WTC11 (cell line): ENCODE measurements at regions not wholly inside any gene's neighbourhood (a gene's known extent, or its start where the extent isn't known, plus 50 kb on each side); places are given as distances from the start of the nearest gene placed in this dataset.

Source experiments
- ATAC-seq: fragments of 200-7000 bp; cut with Tn5 transposase; 2 replicates; pipeline ENCODE4 v1.10.0; 2021; ENCODE audit warnings: mild to moderate bottlenecking, moderate library complexity
- CTCF ChIA-PET: fragments of 300-600 bp; sonication (Branson Sonifier 250); formaldehyde crosslinking; loops from one replicate; lab custom pipeline; 2021; ENCODE audit warnings: antibody characterized with exemption; lab: Charles Lee
- POLR2A ChIA-PET: fragments of 350-600 bp; sonication (Branson Sonifier 250); formaldehyde crosslinking; loops from one replicate; lab custom pipeline; 2021; ENCODE audit warnings: antibody characterized with exemption; lab: Charles Lee
- DNase-seq: peaks from one replicate; pipeline ENCODE4 v3.0.0; 2021; ENCODE audit warnings: low spot score
- H3K27ac Mint-ChIP-seq: 2 replicates; pipeline ENCODE4 v1.8.0; 2021; ENCODE audit warnings: mixed read lengths
- H3K27me3 Mint-ChIP-seq: 2 replicates; pipeline ENCODE4 v1.8.0; 2021; ENCODE audit warnings: low read depth, mild to moderate bottlenecking, moderate library complexity, mixed read lengths
- H3K36me3 Mint-ChIP-seq: 2 replicates; pipeline ENCODE4 v1.8.0; 2021; ENCODE audit warnings: mixed read lengths
- H3K4me1 Mint-ChIP-seq: 2 replicates; pipeline ENCODE4 v1.8.0; 2022; ENCODE audit warnings: mixed read lengths
- H3K4me3 Mint-ChIP-seq: 2 replicates; pipeline ENCODE4 v1.8.0; 2021; ENCODE audit warnings: mild to moderate bottlenecking, moderate library complexity, mixed read lengths
- H3K9me3 Mint-ChIP-seq: 2 replicates; pipeline ENCODE4 v1.8.0; 2021; ENCODE audit warnings: mixed read lengths
- ELF4 ChIP-seq: sonication (generic); formaldehyde crosslinking; IDR thresholded peaks from 2 replicates; pipeline ENCODE4 v1.8.1; 2022; ENCODE audit warnings: low read depth, mild to moderate bottlenecking, moderate library complexity, missing genetic modification reagents
- ESRRA ChIP-seq: sonication (generic); formaldehyde crosslinking; IDR thresholded peaks from 2 replicates; pipeline ENCODE4 v1.8.1; 2022; ENCODE audit warnings: mild to moderate bottlenecking, missing genetic modification reagents, borderline replicate concordance
- GABPB1 ChIP-seq: sonication (generic); formaldehyde crosslinking; IDR thresholded peaks from 2 replicates; pipeline ENCODE4 v1.8.1; 2023; ENCODE audit warnings: mild to moderate bottlenecking, missing genetic modification reagents
- GRHL2 ChIP-seq: fragments of 250-450 bp; sonication (Bioruptor Pico); IDR thresholded peaks from 2 replicates; pipeline ENCODE4 v1.8.0; 2022; ENCODE audit warnings: mild to moderate bottlenecking, moderate library complexity; ENCODE audit not compliant: insufficient replicate concordance, severe bottlenecking
- MXD4 ChIP-seq: fragments of 250-450 bp; sonication (Bioruptor Pico); IDR thresholded peaks from 2 replicates; pipeline ENCODE4 v1.8.0; 2021; ENCODE audit warnings: mild to moderate bottlenecking, moderate library complexity, borderline replicate concordance
- MYBL2 ChIP-seq: sonication (generic); formaldehyde crosslinking; IDR thresholded peaks from 2 replicates; pipeline ENCODE4 v1.8.1; 2023; ENCODE audit warnings: mild to moderate bottlenecking, moderate library complexity, missing genetic modification reagents
- OVOL2 ChIP-seq: fragments of 250-450 bp; sonication (Bioruptor Pico); IDR thresholded peaks from 2 replicates; pipeline ENCODE4 v1.9.0; 2021; ENCODE audit warnings: mild to moderate bottlenecking, borderline replicate concordance
- ZNF263 ChIP-seq: sonication (generic); formaldehyde crosslinking; IDR thresholded peaks from 2 replicates; pipeline ENCODE4 v1.8.1; 2022; ENCODE audit warnings: low read depth, mild to moderate bottlenecking, moderate library complexity, missing genetic modification reagents
- ZNF317 ChIP-seq: sonication (generic); formaldehyde crosslinking; IDR thresholded peaks from 2 replicates; pipeline ENCODE4 v1.8.1; 2023; ENCODE audit warnings: low read depth, mild to moderate bottlenecking, moderate library complexity, missing genetic modification reagents, borderline replicate concordance
- ZNF396 ChIP-seq: fragments of 250-450 bp; sonication (Bioruptor Pico); IDR thresholded peaks from 2 replicates; pipeline ENCODE4 v1.8.0; 2021; ENCODE audit warnings: mild to moderate bottlenecking, moderate library complexity, borderline replicate concordance
- TF ChIP-seq, protein P1 (sequence below): sonication (generic); formaldehyde crosslinking; IDR thresholded peaks from 2 replicates; pipeline ENCODE4 v1.8.1; 2023; ENCODE audit warnings: mild to moderate bottlenecking, missing genetic modification reagents
- TF ChIP-seq, protein P2 (sequence below): sonication (generic); formaldehyde crosslinking; IDR thresholded peaks from 2 replicates; pipeline ENCODE4 v1.8.1; 2023; ENCODE audit warnings: mild to moderate bottlenecking, missing genetic modification reagents, borderline replicate concordance
- TF ChIP-seq, protein P3 (sequence below): fragments of 250-450 bp; sonication (Bioruptor Pico); IDR thresholded peaks from 2 replicates; pipeline ENCODE4 v1.9.0; 2021; ENCODE audit warnings: mild to moderate bottlenecking
- TF ChIP-seq, protein P4 (sequence below): sonication (generic); formaldehyde crosslinking; IDR thresholded peaks from 2 replicates; pipeline ENCODE4 v1.8.1; 2023; ENCODE audit warnings: mild to moderate bottlenecking, missing genetic modification reagents
- TF ChIP-seq, protein P5 (sequence below): sonication (generic); formaldehyde crosslinking; IDR thresholded peaks from 2 replicates; pipeline ENCODE4 v1.8.1; 2022; ENCODE audit warnings: mild to moderate bottlenecking, missing genetic modification reagents, moderate library complexity, borderline replicate concordance
- TF ChIP-seq, protein P6 (sequence below): sonication (generic); formaldehyde crosslinking; conservative IDR thresholded peaks from 2 replicates; pipeline ENCODE4 v1.8.1; 2023; ENCODE audit warnings: mild to moderate bottlenecking, low read depth, missing genetic modification reagents, moderate library complexity
- TF ChIP-seq, protein P7 (sequence below): fragments of 250-450 bp; sonication (Bioruptor Pico); IDR thresholded peaks from 2 replicates; pipeline ENCODE4 v1.9.0; 2021; ENCODE audit warnings: mild to moderate bottlenecking

DNA sequence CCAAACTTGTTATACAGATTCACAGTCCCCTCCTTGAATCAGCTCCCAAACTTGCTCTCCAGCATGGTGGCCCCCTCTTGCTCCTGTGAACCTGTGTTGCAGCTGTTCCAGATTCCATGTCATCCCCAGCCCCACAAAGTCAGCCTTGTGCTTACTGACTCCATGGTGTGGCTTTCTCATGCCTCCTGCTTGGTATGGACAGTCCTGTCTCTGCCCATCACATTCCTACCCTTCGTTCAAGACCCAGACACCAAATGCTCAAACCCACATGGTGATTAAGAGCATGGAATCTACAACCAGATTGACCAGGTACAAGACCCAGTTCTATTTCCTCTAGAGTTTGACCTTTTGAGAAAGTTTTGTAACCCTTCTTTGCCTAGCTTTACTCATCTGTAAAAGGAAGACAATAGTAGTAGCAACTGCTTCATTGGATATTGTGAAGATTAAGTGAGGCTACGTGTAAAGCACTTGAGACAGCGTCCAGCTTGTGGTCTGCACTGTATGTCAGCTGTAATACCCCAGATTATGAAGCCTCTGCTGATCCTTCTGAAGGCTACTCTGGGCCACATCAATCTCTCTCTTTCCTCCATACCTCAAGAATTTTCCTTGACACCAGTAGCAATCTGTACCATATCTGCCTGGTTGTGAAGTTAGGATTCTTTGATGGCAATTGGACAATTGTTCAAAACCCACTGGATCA lies 146.4 kb upstream of the HAAO start:
- Mint-ChIP-seq H3K9me3 (no peaks in the 10 kb centered on the region), H3K27me3 (no peaks in the 10 kb centered on the region), H3K27ac (no peak overlapping the region), H3K4me1 (peaks cover 4% of the 10 kb centered on the region; the same call in 1 of the 2 replicates), H3K4me3 (no peak overlapping the region)
- no peak for DNase-seq
- no peak for ATAC-seq
- POLR2A ChIA-PET, result no interaction called here
- TF ChIP-seq, protein P1, sequence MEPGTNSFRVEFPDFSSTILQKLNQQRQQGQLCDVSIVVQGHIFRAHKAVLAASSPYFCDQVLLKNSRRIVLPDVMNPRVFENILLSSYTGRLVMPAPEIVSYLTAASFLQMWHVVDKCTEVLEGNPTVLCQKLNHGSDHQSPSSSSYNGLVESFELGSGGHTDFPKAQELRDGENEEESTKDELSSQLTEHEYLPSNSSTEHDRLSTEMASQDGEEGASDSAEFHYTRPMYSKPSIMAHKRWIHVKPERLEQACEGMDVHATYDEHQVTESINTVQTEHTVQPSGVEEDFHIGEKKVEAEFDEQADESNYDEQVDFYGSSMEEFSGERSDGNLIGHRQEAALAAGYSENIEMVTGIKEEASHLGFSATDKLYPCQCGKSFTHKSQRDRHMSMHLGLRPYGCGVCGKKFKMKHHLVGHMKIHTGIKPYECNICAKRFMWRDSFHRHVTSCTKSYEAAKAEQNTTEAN, result no peak
- TF ChIP-seq ELF4 (CRISPR knock-in tag) (no peak), ZNF317 (no peak), MYBL2 (CRISPR knock-in tag) (no peak), MXD4 (CRISPR knock-in tag) (no peak), OVOL2 (CRISPR knock-in tag) (no peak), ZNF263 (CRISPR knock-in tag) (no peak), GRHL2 (CRISPR knock-in tag) (no peak), ESRRA (no peak), ZNF396 (CRISPR knock-in tag) (no peak), GABPB1 (CRISPR knock-in tag) (no peak)
- TF ChIP-seq, protein P2, sequence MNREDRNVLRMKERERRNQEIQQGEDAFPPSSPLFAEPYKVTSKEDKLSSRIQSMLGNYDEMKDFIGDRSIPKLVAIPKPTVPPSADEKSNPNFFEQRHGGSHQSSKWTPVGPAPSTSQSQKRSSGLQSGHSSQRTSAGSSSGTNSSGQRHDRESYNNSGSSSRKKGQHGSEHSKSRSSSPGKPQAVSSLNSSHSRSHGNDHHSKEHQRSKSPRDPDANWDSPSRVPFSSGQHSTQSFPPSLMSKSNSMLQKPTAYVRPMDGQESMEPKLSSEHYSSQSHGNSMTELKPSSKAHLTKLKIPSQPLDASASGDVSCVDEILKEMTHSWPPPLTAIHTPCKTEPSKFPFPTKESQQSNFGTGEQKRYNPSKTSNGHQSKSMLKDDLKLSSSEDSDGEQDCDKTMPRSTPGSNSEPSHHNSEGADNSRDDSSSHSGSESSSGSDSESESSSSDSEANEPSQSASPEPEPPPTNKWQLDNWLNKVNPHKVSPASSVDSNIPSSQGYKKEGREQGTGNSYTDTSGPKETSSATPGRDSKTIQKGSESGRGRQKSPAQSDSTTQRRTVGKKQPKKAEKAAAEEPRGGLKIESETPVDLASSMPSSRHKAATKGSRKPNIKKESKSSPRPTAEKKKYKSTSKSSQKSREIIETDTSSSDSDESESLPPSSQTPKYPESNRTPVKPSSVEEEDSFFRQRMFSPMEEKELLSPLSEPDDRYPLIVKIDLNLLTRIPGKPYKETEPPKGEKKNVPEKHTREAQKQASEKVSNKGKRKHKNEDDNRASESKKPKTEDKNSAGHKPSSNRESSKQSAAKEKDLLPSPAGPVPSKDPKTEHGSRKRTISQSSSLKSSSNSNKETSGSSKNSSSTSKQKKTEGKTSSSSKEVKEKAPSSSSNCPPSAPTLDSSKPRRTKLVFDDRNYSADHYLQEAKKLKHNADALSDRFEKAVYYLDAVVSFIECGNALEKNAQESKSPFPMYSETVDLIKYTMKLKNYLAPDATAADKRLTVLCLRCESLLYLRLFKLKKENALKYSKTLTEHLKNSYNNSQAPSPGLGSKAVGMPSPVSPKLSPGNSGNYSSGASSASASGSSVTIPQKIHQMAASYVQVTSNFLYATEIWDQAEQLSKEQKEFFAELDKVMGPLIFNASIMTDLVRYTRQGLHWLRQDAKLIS (CRISPR knock-in tag), result no peak
- TF ChIP-seq, protein P3, sequence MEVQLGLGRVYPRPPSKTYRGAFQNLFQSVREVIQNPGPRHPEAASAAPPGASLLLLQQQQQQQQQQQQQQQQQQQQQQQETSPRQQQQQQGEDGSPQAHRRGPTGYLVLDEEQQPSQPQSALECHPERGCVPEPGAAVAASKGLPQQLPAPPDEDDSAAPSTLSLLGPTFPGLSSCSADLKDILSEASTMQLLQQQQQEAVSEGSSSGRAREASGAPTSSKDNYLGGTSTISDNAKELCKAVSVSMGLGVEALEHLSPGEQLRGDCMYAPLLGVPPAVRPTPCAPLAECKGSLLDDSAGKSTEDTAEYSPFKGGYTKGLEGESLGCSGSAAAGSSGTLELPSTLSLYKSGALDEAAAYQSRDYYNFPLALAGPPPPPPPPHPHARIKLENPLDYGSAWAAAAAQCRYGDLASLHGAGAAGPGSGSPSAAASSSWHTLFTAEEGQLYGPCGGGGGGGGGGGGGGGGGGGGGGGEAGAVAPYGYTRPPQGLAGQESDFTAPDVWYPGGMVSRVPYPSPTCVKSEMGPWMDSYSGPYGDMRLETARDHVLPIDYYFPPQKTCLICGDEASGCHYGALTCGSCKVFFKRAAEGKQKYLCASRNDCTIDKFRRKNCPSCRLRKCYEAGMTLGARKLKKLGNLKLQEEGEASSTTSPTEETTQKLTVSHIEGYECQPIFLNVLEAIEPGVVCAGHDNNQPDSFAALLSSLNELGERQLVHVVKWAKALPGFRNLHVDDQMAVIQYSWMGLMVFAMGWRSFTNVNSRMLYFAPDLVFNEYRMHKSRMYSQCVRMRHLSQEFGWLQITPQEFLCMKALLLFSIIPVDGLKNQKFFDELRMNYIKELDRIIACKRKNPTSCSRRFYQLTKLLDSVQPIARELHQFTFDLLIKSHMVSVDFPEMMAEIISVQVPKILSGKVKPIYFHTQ (CRISPR knock-in tag), result no peak
- TF ChIP-seq, protein P4, sequence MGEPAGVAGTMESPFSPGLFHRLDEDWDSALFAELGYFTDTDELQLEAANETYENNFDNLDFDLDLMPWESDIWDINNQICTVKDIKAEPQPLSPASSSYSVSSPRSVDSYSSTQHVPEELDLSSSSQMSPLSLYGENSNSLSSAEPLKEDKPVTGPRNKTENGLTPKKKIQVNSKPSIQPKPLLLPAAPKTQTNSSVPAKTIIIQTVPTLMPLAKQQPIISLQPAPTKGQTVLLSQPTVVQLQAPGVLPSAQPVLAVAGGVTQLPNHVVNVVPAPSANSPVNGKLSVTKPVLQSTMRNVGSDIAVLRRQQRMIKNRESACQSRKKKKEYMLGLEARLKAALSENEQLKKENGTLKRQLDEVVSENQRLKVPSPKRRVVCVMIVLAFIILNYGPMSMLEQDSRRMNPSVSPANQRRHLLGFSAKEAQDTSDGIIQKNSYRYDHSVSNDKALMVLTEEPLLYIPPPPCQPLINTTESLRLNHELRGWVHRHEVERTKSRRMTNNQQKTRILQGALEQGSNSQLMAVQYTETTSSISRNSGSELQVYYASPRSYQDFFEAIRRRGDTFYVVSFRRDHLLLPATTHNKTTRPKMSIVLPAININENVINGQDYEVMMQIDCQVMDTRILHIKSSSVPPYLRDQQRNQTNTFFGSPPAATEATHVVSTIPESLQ (CRISPR knock-in tag), result no peak
- TF ChIP-seq, protein P5, sequence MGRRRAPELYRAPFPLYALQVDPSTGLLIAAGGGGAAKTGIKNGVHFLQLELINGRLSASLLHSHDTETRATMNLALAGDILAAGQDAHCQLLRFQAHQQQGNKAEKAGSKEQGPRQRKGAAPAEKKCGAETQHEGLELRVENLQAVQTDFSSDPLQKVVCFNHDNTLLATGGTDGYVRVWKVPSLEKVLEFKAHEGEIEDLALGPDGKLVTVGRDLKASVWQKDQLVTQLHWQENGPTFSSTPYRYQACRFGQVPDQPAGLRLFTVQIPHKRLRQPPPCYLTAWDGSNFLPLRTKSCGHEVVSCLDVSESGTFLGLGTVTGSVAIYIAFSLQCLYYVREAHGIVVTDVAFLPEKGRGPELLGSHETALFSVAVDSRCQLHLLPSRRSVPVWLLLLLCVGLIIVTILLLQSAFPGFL, result no peak
- TF ChIP-seq, protein P6, sequence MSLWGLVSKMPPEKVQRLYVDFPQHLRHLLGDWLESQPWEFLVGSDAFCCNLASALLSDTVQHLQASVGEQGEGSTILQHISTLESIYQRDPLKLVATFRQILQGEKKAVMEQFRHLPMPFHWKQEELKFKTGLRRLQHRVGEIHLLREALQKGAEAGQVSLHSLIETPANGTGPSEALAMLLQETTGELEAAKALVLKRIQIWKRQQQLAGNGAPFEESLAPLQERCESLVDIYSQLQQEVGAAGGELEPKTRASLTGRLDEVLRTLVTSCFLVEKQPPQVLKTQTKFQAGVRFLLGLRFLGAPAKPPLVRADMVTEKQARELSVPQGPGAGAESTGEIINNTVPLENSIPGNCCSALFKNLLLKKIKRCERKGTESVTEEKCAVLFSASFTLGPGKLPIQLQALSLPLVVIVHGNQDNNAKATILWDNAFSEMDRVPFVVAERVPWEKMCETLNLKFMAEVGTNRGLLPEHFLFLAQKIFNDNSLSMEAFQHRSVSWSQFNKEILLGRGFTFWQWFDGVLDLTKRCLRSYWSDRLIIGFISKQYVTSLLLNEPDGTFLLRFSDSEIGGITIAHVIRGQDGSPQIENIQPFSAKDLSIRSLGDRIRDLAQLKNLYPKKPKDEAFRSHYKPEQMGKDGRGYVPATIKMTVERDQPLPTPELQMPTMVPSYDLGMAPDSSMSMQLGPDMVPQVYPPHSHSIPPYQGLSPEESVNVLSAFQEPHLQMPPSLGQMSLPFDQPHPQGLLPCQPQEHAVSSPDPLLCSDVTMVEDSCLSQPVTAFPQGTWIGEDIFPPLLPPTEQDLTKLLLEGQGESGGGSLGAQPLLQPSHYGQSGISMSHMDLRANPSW, result no peak
- TF ChIP-seq, protein P7, sequence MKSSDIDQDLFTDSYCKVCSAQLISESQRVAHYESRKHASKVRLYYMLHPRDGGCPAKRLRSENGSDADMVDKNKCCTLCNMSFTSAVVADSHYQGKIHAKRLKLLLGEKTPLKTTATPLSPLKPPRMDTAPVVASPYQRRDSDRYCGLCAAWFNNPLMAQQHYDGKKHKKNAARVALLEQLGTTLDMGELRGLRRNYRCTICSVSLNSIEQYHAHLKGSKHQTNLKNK (CRISPR knock-in tag), result no peak
- TF ChIP-seq, all 79 proteins: peak for 0
- no peaks in the 10 kb centered on the region for H3K36me3 Mint-ChIP-seq
- CTCF ChIA-PET, result interaction anchor here (2.5 kb wide), 1 partner anchor 9 kb away, joined by 6 read pairs; no protein-coding TSS in a partner anchor
